22Rv1 (cell line): ENCODE measurements at regions not wholly inside any gene's neighbourhood (a gene's known extent, or its start where the extent isn't known, plus 50 kb on each side); places are given as distances from the start of the nearest gene placed in this dataset.

Experiments used
- ZFX ChIP-seq: fragments of 450-650 bp; IDR thresholded peaks from 2 replicates; pipeline ENCODE4 v1.6.1; 2017; ENCODE audit warnings: antibody characterized with exemption, borderline replicate concordance
- TF ChIP-seq, protein P1 (sequence below): fragments of 450-650 bp; IDR thresholded peaks from 2 replicates; pipeline ENCODE4 v1.5.1; 2017; ENCODE audit warnings: mild to moderate bottlenecking

DNA sequence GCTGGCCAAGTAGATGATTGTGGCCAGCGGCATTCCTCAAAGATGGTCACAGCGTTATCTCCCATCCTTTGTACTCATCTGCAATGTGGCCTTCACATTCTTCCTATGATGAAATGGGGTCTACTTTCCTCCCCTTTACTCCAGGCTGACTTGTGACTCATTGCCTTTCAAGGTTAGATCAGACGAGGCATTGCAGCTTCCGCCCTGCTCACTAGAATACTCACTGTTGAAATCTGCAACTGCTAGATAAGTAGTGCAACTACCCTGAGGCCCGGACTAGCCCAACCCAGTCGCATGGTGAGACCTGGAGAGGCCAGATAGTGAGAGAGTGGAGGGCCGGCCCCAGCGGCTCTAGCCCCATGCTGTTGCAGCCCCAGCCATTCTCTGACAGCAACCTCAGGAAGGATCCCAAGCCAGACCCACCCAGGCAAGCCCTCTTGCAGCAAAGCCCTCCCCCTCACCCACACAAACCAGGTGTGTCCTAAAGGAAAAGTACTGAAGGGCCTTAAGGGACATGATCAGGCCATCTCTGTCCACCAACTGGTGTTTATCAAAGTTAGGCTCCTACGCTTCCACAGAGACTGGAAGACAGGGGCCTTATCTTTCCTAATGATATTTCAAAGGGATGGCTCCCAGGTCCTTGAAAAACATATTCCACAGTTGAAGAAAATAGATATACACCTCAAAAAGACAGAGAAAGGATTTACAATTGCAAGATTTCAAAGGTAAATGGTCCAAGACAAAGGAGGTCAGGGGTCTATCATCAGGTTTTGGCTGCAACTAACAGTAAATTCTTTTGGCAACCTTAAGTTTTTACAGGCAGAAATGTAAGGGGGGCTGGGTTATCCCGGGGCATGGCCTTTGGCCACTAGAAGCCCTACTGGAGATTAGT is 107.2 kb upstream of the TRIM24 start:
- TF ChIP-seq, protein P1, sequence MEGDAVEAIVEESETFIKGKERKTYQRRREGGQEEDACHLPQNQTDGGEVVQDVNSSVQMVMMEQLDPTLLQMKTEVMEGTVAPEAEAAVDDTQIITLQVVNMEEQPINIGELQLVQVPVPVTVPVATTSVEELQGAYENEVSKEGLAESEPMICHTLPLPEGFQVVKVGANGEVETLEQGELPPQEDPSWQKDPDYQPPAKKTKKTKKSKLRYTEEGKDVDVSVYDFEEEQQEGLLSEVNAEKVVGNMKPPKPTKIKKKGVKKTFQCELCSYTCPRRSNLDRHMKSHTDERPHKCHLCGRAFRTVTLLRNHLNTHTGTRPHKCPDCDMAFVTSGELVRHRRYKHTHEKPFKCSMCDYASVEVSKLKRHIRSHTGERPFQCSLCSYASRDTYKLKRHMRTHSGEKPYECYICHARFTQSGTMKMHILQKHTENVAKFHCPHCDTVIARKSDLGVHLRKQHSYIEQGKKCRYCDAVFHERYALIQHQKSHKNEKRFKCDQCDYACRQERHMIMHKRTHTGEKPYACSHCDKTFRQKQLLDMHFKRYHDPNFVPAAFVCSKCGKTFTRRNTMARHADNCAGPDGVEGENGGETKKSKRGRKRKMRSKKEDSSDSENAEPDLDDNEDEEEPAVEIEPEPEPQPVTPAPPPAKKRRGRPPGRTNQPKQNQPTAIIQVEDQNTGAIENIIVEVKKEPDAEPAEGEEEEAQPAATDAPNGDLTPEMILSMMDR, result no peak
- TF ChIP-seq ZFX, result no peak
